H1 (cell line): ENCODE measurements at regions not wholly inside any gene's neighbourhood (a gene's known extent, or its start where the extent isn't known, plus 50 kb on each side); places are given as distances from the start of the nearest gene placed in this dataset.

Experiments used
- CTCF ChIA-PET: fragments of 300-600 bp; sonication (Branson Sonifier 250); formaldehyde crosslinking; loops from one replicate; lab custom pipeline; 2021; ENCODE audit not compliant: partially characterized antibody; lab: Charles Lee
- POLR2A ChIA-PET: fragments of 300-600 bp; sonication (Branson Sonifier 250); formaldehyde crosslinking; loops from one replicate; lab custom pipeline; 2021; ENCODE audit warnings: inconsistent platforms; ENCODE audit not compliant: partially characterized antibody; lab: Charles Lee
- DNase-seq, 2 experiments: peaks; one replicate each; pipeline versions ENCODE4 v3.0.0 to v3.0.0-alpha.2; 2010 to 2022; ENCODE audit warnings: low spot score in 2 of 2, low read depth in 1 of 2, mixed read lengths in 1 of 2
- FAIRE-seq: peaks from 2 replicates; lab custom pipeline; 2011; peaks lifted over from hg19 to GRCh38; lab: Jason Lieb, UNC
- H2AFZ ChIP-seq: 2 replicates; pipeline ENCODE4 v1.8.1; 2012; ENCODE audit warnings: low read length, inconsistent platforms
- H2AK5ac ChIP-seq: 2 replicates; pipeline ENCODE4 v1.6.1; 2013; ENCODE audit warnings: low read depth, low read length
- H2BK120ac ChIP-seq: replicated peaks from 2 replicates; pipeline ENCODE3; 2013; ENCODE audit warnings: low read depth, low read length, inconsistent platforms
- H2BK12ac ChIP-seq: 2 replicates; pipeline ENCODE4 v1.6.1; 2013; ENCODE audit warnings: low read depth, low read length
- H2BK15ac ChIP-seq: 2 replicates; pipeline ENCODE4 v1.6.1; 2013; ENCODE audit warnings: low read length
- H2BK20ac ChIP-seq: 2 replicates; pipeline ENCODE4 v1.6.1; 2013; ENCODE audit warnings: low read length
- H2BK5ac ChIP-seq: 2 replicates; pipeline ENCODE4 v1.6.1; 2013; ENCODE audit warnings: low read depth, low read length
- H3K14ac ChIP-seq: 2 replicates; pipeline ENCODE4 v1.6.1; 2013; ENCODE audit warnings: inconsistent platforms; ENCODE audit not compliant: insufficient read length
- H3K18ac ChIP-seq: 2 replicates; pipeline ENCODE4 v1.6.1; 2013; ENCODE audit warnings: low read length; ENCODE audit errors: extremely low read depth
- H3K23ac ChIP-seq: 2 replicates; pipeline ENCODE4 v1.6.1; 2013; ENCODE audit warnings: inconsistent platforms; ENCODE audit not compliant: insufficient read length
- H3K23me2 ChIP-seq: 2 replicates; pipeline ENCODE4 v1.6.1; 2013; ENCODE audit warnings: low read depth, low read length
- H3K27ac ChIP-seq: 2 replicates; pipeline ENCODE4 v1.6.1; 2011; ENCODE audit warnings: low read depth, low read length, inconsistent platforms
- H3K27me3 ChIP-seq, 4 experiments: replicated peaks in 1 of 4; 1 replicate in 1 of 4; 2 replicates in 3 of 4; pipeline versions ENCODE4 v1.6.1 to v1.8.1; 2011 to 2013; ENCODE audit warnings: low read length in 3 of 4, mild to moderate bottlenecking in 3 of 4, inconsistent platforms in 2 of 4, mixed read lengths in 2 of 4, moderate library complexity in 1 of 4; ENCODE audit not compliant: control insufficient read depth in 3 of 4, insufficient read depth in 3 of 4; ENCODE audit errors: extremely low read depth in 1 of 4
- H3K36me3 ChIP-seq, 4 experiments: 2 replicates each; pipeline versions ENCODE4 v1.6.1 to v1.8.1; 2011 to 2013; ENCODE audit warnings: mild to moderate bottlenecking in 4 of 4, low read length in 3 of 4, moderate library complexity in 2 of 4, control low read depth in 1 of 4, inconsistent platforms in 1 of 4; ENCODE audit not compliant: insufficient read depth in 4 of 4, control insufficient read depth in 2 of 4
- H3K4ac ChIP-seq: replicated peaks from 2 replicates; pipeline ENCODE3; 2013; ENCODE audit warnings: low read length, low read depth, mixed read lengths, inconsistent platforms; ENCODE audit not compliant: insufficient read length
- H3K4me1 ChIP-seq, 4 experiments: replicated peaks in 1 of 4; 1 replicate in 1 of 4; 2 replicates in 3 of 4; pipeline versions ENCODE4 v1.6.1 to v1.8.1; 2011 to 2013; ENCODE audit warnings: low read length in 3 of 4, inconsistent platforms in 2 of 4, mixed read lengths in 1 of 4; ENCODE audit not compliant: insufficient read depth in 4 of 4, control insufficient read depth in 3 of 4
- H3K4me2 ChIP-seq, 2 experiments: 2 replicates each; pipeline versions ENCODE4 v1.6.1 to v1.8.1; 2011 to 2013; ENCODE audit warnings: low read depth in 2 of 2, low read length in 2 of 2, control low read depth in 1 of 2, inconsistent platforms in 1 of 2, mild to moderate bottlenecking in 1 of 2; ENCODE audit not compliant: insufficient read depth in 1 of 2
- H3K4me3 ChIP-seq, 4 experiments: fragments of 200-600, 300-600 bp in 1 of 4; sonication (generic), shearing (Covaris generic), sonication (Bioruptor Twin) in 1 of 4; 2 replicates each; pipeline versions ENCODE4 v1.5.1 to v1.8.1; 2011 to 2016; ENCODE audit warnings: low read length in 4 of 4, low read depth in 3 of 4, control low read depth in 2 of 4, inconsistent platforms in 2 of 4, mild to moderate bottlenecking in 2 of 4, mixed read lengths in 1 of 4, moderate library complexity in 1 of 4; ENCODE audit not compliant: insufficient read depth in 2 of 4; ENCODE audit errors: extremely low read depth in 1 of 4
- H3K56ac ChIP-seq: replicated peaks from 2 replicates; pipeline ENCODE3; 2013; ENCODE audit warnings: low read depth, mild to moderate bottlenecking, mixed read lengths, low read length, inconsistent platforms; ENCODE audit not compliant: insufficient read length
- H3K79me1 ChIP-seq: 2 replicates; pipeline ENCODE4 v1.6.1; 2013; ENCODE audit warnings: low read depth, low read length, control low read depth
- H3K79me2 ChIP-seq, 2 experiments: 2 replicates each; pipeline versions ENCODE4 v1.6.1 to v1.8.1; 2012 to 2013; ENCODE audit warnings: low read length in 2 of 2, mild to moderate bottlenecking in 2 of 2, inconsistent platforms in 1 of 2; ENCODE audit not compliant: insufficient read depth in 2 of 2, control insufficient read depth in 1 of 2
- H3K9ac ChIP-seq, 4 experiments: replicated peaks in 1 of 4; 1 replicate in 1 of 4; 2 replicates in 3 of 4; pipeline versions ENCODE4 v1.6.1 to v1.8.1; 2011 to 2013; ENCODE audit warnings: low read depth in 3 of 4, low read length in 3 of 4, control low read depth in 2 of 4, mild to moderate bottlenecking in 2 of 4, moderate library complexity in 2 of 4, inconsistent platforms in 1 of 4; ENCODE audit errors: extremely low read depth in 1 of 4
- H3K9me3 ChIP-seq, 2 experiments: 2 replicates each; pipeline versions ENCODE4 v1.6.1 to v1.8.1; 2012 to 2013; ENCODE audit warnings: mild to moderate bottlenecking in 2 of 2, moderate library complexity in 2 of 2, control low read depth in 1 of 2, inconsistent platforms in 1 of 2, low read depth in 1 of 2, low read length in 1 of 2, mixed read lengths in 1 of 2; ENCODE audit not compliant: insufficient read depth in 2 of 2
- H4K20me1 ChIP-seq, 2 experiments: replicated peaks in 1 of 2; 2 replicates each; pipeline versions ENCODE3 to v1.8.1; 2011 to 2013; ENCODE audit warnings: inconsistent platforms in 2 of 2, low read length in 2 of 2, mild to moderate bottlenecking in 1 of 2; ENCODE audit not compliant: insufficient read depth in 2 of 2, control insufficient read depth in 1 of 2
- H4K5ac ChIP-seq: 2 replicates; pipeline ENCODE4 v1.6.1; 2013; ENCODE audit warnings: low read length, low read depth, mixed read lengths, inconsistent platforms; ENCODE audit not compliant: insufficient read length
- H4K8ac ChIP-seq: 2 replicates; pipeline ENCODE4 v1.8.0; 2013; ENCODE audit warnings: mild to moderate bottlenecking, moderate library complexity, low read length, inconsistent platforms; ENCODE audit not compliant: insufficient read depth; ENCODE audit errors: extremely low read depth
- H4K91ac ChIP-seq: replicated peaks from 2 replicates; pipeline ENCODE3; 2013; ENCODE audit warnings: low read length, mixed read lengths, inconsistent platforms; ENCODE audit not compliant: insufficient read length
- BRCA1 ChIP-seq: IDR thresholded peaks from 2 replicates; pipeline ENCODE4 v1.6.1; 2012; ENCODE audit warnings: low read depth, low read length, improper control_type of control experiment
- KDM4A ChIP-seq: IDR thresholded peaks from one replicate; pipeline ENCODE4 v1.7.1; 2012; ENCODE audit warnings: low read depth, mild to moderate bottlenecking, moderate library complexity, low read length, inconsistent platforms; ENCODE audit not compliant: severe bottlenecking
- SAP30 ChIP-seq: fragments of 300-600 bp; sonication (generic); IDR thresholded peaks from 2 replicates; pipeline ENCODE4 v1.7.1; 2012; ENCODE audit warnings: low read length, moderate library complexity, mild to moderate bottlenecking, inconsistent platforms; ENCODE audit not compliant: insufficient read depth, insufficient replicate concordance
- TEAD4 ChIP-seq: IDR thresholded peaks from 2 replicates; pipeline ENCODE4 v1.6.1; 2012; ENCODE audit warnings: low read depth, low read length, inconsistent platforms, mixed read lengths

DNA sequence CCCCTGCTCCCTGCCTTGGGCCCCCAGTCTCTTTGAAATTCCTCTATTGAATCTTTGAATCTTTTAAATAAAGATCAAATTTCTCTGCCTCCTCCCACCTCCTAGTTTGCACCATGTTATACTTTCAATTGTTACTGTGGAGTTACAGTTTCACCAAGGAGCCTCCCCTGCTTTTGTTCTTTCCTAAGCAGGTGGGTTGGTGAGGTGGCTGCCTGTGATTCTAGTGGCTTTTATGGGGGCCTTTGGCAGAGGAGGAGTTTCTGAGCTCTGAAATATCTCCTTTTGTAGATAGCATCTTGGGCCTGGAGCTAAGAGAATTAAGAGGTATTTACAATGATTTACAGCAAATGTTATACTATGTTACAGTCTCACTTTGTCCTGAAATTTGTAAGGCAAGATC, 133.8 kb upstream of the STX18 start:
- Histone ChIP-seq H3K23ac (no peak overlapping the region), H4K91ac (no peak overlapping the region), H3K18ac (no peak overlapping the region), H3K79me2 (no peaks in the 10 kb centered on the region), H2BK5ac (no peak overlapping the region), H2BK20ac (no peak overlapping the region), H3K23me2 (peaks cover 4% of the 10 kb centered on the region; the same call in 1 of the 2 replicates), H2BK15ac (no peak overlapping the region), H4K20me1 (peaks cover 0 to 4% of the 10 kb centered on the region in 2 experiments), H3K9ac (no peak overlapping the region), H3K14ac (no peak overlapping the region), H3K27ac (no peak overlapping the region), H2BK12ac (no peak overlapping the region), H3K4me3 (no peak overlapping the region), H2BK120ac (no peak overlapping the region), H4K8ac (no peak overlapping the region), H3K4ac (no peak overlapping the region), H3K4me2 (no peak overlapping the region), H3K9me3 (no peaks in the 10 kb centered on the region), H2AK5ac (no peak overlapping the region), H3K79me1 (no peaks in the 10 kb centered on the region), H4K5ac (no peak overlapping the region), H3K27me3 (peaks cover 0 to 9% (median 2%) of the 10 kb centered on the region in 4 experiments; a peak in 4 of 7 replicates), H3K36me3 (no peaks in the 10 kb centered on the region), H3K56ac (no peak overlapping the region), H2AFZ (no peak overlapping the region), H3K4me1 (peaks cover 0 to 14% (median 6%) of the 10 kb centered on the region in 4 experiments; a peak in 5 of 7 replicates)
- TF ChIP-seq KDM4A: no peak
- TF ChIP-seq SAP30: no peak
- TF ChIP-seq BRCA1: no peak
- TF ChIP-seq TEAD4: no peak
- no peak for DNase-seq
- ChIA-PET CTCF (interaction anchor here (1.0 to 5.9 kb wide), 6 partner anchors 35 to 192 kb away, joined by 3 to 31 read pairs (median 3); no protein-coding TSS in a partner anchor), POLR2A (interaction anchor here (1.0 kb wide), 1 partner anchor 19 kb away, joined by 3 read pairs; no protein-coding TSS in a partner anchor)
- FAIRE-seq: no peak
